GM13976 (cell line): ENCODE measurements at regions not wholly inside any gene's neighbourhood (a gene's known extent, or its start where the extent isn't known, plus 50 kb on each side); places are given as distances from the start of the nearest gene placed in this dataset.

Experiments used
- DNase-seq: peaks from one replicate; pipeline ENCODE4 v3.0.0; 2012; ENCODE audit warnings: low spot score
- CTCF ChIP-seq: IDR thresholded peaks from 2 replicates; pipeline ENCODE4 v1.5.1; 2012; ENCODE audit warnings: borderline replicate concordance, mild to moderate bottlenecking; ENCODE audit not compliant: insufficient read depth; ENCODE audit errors: extremely low read depth, missing control alignments, control extremely low read depth
- in situ Hi-C: fragments of 300-500 bp; cut with MboI; formaldehyde crosslinking; loops from one replicate; pipeline ENCODE4 v1.12.0; 2022; ENCODE audit warnings: low sequenced_read_pairs, mixed read lengths, inconsistent platforms; ENCODE audit not compliant: unreplicated experiment

- in situ Hi-C loops = no loop called here
- no peak for TF ChIP-seq CTCF
- no peak for DNase-seq
These were observed 66.7 kb downstream of the ARL4A start for GRCh38 chr7:12754179-12754578.

- in situ Hi-C loops = no loop called here
- DNase-seq = no peak
- no peak for TF ChIP-seq CTCF
These were observed 69.4 kb downstream of the ARL4A start for GRCh38 chr7:12756821-12757220.

- in situ Hi-C loops = no loop called here
- TF ChIP-seq CTCF = no peak
- no peak for DNase-seq
These were observed 70.0 kb downstream of the ARL4A start for GRCh38 chr7:12757443-12757842.

- in situ Hi-C loops = no loop called here
- no peak for TF ChIP-seq CTCF
- no peak for DNase-seq
These were observed 71.7 kb downstream of the ARL4A start for GRCh38 chr7:12759151-12759550.

GRCh38 chr7:12761111-12761510 lies 73.7 kb downstream of the ARL4A start:
- no peak for DNase-seq
- in situ Hi-C loops = no loop called here
- no peak for TF ChIP-seq CTCF

GRCh38 chr7:12761691-12762090 lies 74.3 kb downstream of the ARL4A start:
- in situ Hi-C loops = no loop called here
- no peak for TF ChIP-seq CTCF
- no peak for DNase-seq

GRCh38 chr7:12764458-12764891 lies 77.0 kb downstream of the ARL4A start:
- no peak for DNase-seq
- no peak for TF ChIP-seq CTCF
- in situ Hi-C loops = no loop called here
